ENCODE measurements at regions not wholly inside any gene's neighbourhood (a gene's known extent, or its start where the extent isn't known, plus 50 kb on each side); places are given as distances from the start of the nearest gene placed in this dataset.

GRCh38 chr7:17211307-17211836, 87.1 kb upstream of the AHR start:
- no peak for DNase-seq
- Histone ChIP-seq H3K9me3 (no peaks in the 10 kb centered on the region), H3K27me3 (no peaks in the 10 kb centered on the region), H3K4me1 (no peaks in the 10 kb centered on the region), H3K4me3 (no peak overlapping the region), H3K36me3 (no peaks in the 10 kb centered on the region), H3K27ac (no peak overlapping the region)
- TF ChIP-seq CTCF (IDR thresholded peaks at IDR 0.05), result no peak
- no peak for TF ChIP-seq POLR2A (IDR thresholded peaks at IDR 0.05)
- intact Hi-C loops (cut with DNase I; ENCODE audit: low total_unique reads), result no loop called here

GRCh38 chr7:17212188-17212587, 86.3 kb upstream of the AHR start:
- no peaks in the 10 kb centered on the region for H3K9me3 ChIP-seq
- intact Hi-C loops (cut with DNase I; ENCODE audit: low total_unique reads), result no loop called here
- no peak for TF ChIP-seq POLR2A (IDR thresholded peaks at IDR 0.05)
- no peak for TF ChIP-seq CTCF (IDR thresholded peaks at IDR 0.05)
- no peak for DNase-seq
- no peaks in the 10 kb centered on the region for H3K36me3 ChIP-seq
- no peaks in the 10 kb centered on the region for H3K4me1 ChIP-seq
- H3K27ac ChIP-seq, result no peak overlapping the region
- H3K4me3 ChIP-seq, result no peak overlapping the region
- H3K27me3 ChIP-seq, result no peaks in the 10 kb centered on the region

- intact Hi-C loops (cut with DNase I; ENCODE audit: low total_unique reads), result no loop called here
- H3K36me3 ChIP-seq, result no peaks in the 10 kb centered on the region
- no peaks in the 10 kb centered on the region for H3K27me3 ChIP-seq
- H3K4me3 ChIP-seq, result no peak overlapping the region
- H3K9me3 ChIP-seq, result no peaks in the 10 kb centered on the region
- H3K4me1 ChIP-seq, result no peaks in the 10 kb centered on the region
- no peak for DNase-seq
- TF ChIP-seq POLR2A (IDR thresholded peaks at IDR 0.05) (no peak), CTCF (IDR thresholded peaks at IDR 0.05) (no peak)
- no peak overlapping the region for H3K27ac ChIP-seq
These were observed 70.5 kb upstream of the AHR start for GRCh38 chr7:17227766-17228490.

GRCh38 chr7:17229228-17229627, 69.2 kb upstream of the AHR start:
- H3K4me1 ChIP-seq, result no peaks in the 10 kb centered on the region
- no peak overlapping the region for H3K27ac ChIP-seq
- H3K36me3 ChIP-seq, result no peaks in the 10 kb centered on the region
- intact Hi-C loops (cut with DNase I; ENCODE audit: low total_unique reads), result no loop called here
- H3K4me3 ChIP-seq, result no peak overlapping the region
- DNase-seq, result no peak
- TF ChIP-seq POLR2A (IDR thresholded peaks at IDR 0.05), result no peak
- no peak for TF ChIP-seq CTCF (IDR thresholded peaks at IDR 0.05)
- H3K27me3 ChIP-seq, result no peaks in the 10 kb centered on the region
- H3K9me3 ChIP-seq, result no peaks in the 10 kb centered on the region

GRCh38 chr7:17230099-17230807, 68.2 kb upstream of the AHR start:
- Histone ChIP-seq H3K9me3 (no peaks in the 10 kb centered on the region), H3K27me3 (no peaks in the 10 kb centered on the region), H3K4me1 (no peaks in the 10 kb centered on the region), H3K27ac (no peak overlapping the region), H3K36me3 (no peaks in the 10 kb centered on the region), H3K4me3 (no peak overlapping the region)
- intact Hi-C loops (cut with DNase I; ENCODE audit: low total_unique reads), result no loop called here
- TF ChIP-seq CTCF (IDR thresholded peaks at IDR 0.05), result no peak
- no peak for TF ChIP-seq POLR2A (IDR thresholded peaks at IDR 0.05)
- DNase-seq, result no peak

Data from uterus (tissue), 3 donors.